ENCODE measurements at regions not wholly inside any gene's neighbourhood (a gene's known extent, or its start where the extent isn't known, plus 50 kb on each side); places are given as distances from the start of the nearest gene placed in this dataset.
"Not testable (repeated sequence)": the region's sequence is repeated elsewhere in the genome, so short reads cannot be mapped to it uniquely, and the experiment has no call there.

DNA sequence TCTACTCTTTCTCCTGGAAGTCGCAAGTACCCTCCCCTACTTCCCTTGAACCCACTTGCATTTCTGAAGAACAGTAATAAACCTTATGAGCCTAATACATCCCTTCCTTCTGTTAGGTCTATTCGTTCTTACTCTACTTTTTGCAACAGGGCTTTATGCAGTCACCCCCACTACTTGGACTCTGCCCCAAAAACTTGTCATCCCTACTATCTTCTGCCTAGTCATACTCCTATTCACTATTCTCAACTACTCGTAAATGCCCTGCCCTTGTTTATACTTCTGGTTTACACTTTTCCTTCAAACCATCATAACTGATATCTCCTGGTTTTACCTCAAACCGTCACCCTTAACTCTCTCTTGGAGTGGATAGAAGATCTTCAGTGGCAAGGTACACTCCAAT lies 55.2 kb upstream of the SLIT2 start:
- DNase-seq = no peak

DNA sequence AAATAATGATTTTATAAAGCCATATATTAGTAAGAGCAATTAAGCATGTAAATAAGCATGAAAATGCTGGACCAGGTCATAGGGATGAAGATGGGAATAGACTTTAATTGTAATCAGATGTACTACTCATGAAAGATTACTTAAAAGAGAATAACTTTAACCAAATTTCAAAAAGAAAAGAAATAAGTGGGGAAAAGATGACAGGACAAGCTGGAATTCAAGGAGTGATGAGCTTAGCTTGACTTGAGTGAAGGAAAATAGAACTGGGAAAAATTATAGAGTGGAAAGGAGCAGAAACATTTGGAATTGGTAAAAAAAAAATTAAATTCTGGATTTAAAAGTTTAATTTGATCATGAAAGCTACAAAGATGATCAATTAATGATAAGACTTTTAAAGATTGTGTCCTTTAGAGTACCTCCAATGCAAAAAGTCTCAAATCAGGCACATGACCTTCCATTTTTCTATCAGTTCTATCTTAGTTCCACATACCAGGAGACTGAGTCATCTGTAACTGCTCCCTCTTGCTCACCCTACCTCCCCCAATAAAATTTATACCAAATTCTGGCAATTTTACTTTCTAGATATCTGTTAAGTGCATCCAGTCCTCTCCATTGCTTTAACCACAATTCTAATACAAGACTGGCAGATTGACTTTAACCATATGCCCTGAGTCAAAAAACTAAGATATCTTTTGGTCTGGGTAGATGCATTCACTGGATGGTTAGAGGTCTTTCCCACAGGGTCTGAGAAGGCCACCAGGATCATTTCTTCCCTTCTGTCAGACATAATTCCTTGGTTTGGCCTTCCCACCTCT lies 56.4 kb upstream of the SLIT2 start:
- no peak for DNase-seq

DNA sequence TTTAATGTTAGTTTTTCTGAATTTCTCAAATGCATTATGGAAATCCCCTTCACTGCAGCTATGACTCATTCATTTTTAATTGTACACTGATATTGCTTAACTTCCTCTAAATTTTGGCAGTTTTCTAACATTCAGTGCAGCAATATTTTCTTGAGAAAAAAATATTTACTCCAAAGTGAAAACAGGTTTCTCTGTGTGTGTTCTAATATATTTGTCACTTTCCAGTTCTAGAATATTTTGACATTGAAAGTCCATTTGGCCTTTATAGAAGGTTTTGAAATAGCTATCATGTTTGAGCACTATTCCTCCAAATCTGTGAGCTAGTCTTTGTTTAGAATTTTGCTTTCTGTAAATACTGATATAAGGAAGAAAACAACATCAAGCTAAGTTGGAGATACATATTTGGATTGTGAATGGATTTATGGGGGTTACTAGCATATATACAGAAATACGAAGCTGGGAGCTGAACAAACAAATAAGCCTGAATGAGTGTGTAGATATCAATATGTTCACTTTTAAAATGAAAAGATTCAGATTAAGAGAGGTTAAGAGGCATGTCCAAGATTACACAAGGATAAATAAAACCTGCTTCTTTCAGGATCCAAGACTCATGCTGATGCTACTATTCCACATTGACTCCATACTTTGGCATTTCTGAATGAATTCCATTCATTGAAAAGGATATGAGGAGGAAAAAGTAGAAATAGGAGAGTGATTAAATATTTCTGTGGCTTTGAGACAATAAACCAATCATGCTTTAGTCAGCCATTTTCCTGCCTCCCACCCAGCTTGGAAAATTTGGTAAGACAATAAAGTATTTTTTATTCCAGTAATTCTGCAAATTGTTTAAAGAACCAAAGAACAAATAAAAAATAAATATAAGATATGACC lies 57.3 kb upstream of the SLIT2 start:
- DNase-seq = no peak

DNA sequence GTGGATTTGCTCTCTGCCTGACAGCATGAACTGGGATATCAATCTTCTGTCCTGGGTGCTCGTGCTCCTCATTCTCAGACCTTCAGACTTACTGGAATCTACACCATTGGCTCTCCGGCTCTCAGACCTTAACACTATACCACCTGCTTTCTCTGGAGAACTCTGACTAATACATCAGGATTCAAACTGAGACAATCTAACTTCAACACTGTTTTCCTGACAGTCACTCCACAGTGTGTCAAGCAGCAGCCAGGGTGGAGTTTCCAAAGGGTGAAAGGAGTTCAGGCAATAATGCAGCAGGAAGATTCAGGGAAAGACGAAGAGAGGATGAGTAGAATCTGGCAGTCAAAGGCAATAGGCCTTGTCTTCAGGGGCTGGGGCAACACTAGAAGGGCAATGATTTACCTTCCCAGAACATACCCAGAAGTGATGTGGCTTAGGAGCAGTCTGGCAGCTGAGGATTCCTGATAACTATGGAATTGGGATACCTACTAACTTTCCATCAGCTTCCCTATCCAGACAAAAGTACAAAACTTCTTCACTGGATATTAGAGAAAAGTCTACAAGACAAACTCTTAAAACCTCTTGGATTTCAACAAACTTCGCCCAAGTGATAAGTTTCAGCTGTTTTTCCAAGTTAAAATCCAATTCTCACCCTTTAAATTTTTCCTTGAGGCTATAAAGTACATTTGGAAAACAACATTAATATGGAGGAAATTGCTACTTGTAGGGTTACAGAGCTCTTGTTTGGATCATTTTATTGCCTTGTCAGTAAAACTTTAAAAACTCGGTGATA lies 58.4 kb upstream of the SLIT2 start:
- DNase-seq = no peak

DNA sequence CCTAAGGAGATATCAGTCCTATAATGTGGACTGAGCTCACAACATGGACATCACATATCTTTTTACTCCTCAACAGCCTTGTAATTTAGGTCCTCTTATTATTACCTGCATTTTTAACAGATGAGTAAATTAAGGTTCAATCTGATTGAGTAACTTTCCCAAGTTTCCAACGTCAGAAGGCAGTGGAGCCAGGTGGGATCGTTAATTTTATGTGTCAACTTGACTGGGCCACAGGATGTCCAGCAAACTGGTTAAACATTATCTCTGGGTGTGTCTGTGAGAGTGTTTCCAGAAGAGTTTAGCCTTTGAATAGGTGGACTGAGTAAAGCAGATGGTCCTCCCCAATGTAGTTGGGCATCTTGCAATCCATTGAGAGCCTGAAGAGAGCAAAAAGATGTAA lies 59.0 kb upstream of the SLIT2 start:
- no peak for DNase-seq

DNA sequence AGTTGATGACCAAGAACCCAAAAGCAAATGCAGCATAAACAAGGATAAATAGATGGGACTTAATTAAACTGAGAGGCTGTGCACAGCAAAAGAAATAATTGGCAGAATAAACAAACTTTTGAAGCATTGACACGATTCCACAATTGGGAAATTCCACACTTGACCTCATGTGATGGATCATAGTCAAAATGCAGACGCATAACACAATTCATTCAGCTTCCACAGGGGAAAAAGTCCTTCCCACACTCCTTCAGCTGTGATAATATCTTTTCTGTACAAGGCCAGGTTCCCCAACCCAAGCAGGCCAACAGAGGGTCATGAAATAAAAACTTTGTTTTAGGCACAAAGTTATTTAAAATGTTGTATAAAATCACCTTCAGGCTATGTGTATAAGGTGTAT lies 66.6 kb upstream of the SLIT2 start:
- no peak for DNase-seq

DNA sequence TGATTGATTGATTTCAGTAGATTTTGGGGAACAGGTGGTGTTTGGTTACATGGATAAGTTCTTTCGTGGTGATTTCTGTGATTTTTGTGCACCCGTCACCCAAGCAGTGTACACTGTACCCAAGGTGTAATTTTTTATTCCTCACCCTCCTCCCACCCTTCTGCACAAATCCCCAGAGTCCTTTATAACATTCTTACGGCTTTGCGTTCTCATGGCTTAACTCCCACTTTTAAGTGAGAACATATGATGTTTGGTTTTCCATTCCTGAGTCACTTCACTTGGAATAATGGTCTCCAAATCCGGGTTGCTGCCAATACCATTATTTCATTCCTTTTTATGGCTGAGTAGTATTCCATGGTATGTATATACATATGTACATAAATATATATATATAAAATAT lies 68.6 kb upstream of the SLIT2 start:
- not testable (repeated sequence) for DNase-seq

DNA sequence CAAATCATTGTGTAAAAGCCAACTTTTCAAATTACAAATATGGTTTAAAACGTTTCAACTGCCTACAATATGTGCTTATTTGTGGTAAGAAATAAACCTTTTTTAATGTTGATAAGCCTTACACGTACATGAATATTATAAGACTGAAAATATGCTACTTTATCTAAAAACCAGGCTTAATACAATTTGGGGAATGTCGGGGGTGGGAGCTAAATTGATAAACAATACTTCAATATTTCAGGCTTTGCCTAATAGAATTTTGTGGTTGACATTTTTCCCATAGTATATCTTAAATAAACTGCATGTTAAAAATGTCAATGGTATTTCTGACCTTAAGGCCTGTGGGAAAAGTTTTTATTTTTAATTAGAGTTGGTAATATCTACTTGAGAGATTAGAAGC lies 69.8 kb upstream of the SLIT2 start:
- DNase-seq = no peak

DNA sequence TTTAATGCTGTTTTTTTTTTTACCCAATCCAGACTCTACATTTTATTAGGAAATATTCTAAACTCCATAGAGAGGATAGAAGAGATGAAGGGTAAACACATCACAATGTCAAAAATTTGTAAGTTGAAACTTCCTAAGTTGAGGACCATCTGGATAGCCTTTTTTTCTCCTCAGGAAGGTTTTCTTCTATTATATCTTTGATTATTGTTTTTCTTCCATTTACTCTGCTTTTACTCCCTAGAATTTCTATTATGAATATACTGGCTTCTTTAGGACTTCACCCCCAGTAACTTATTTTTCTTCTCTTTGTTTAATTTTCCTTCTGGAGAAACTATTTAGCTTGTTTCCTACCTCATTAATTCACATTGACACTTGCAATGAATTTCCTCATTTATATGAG lies 71.2 kb upstream of the SLIT2 start:
- DNase-seq = no peak

DNA sequence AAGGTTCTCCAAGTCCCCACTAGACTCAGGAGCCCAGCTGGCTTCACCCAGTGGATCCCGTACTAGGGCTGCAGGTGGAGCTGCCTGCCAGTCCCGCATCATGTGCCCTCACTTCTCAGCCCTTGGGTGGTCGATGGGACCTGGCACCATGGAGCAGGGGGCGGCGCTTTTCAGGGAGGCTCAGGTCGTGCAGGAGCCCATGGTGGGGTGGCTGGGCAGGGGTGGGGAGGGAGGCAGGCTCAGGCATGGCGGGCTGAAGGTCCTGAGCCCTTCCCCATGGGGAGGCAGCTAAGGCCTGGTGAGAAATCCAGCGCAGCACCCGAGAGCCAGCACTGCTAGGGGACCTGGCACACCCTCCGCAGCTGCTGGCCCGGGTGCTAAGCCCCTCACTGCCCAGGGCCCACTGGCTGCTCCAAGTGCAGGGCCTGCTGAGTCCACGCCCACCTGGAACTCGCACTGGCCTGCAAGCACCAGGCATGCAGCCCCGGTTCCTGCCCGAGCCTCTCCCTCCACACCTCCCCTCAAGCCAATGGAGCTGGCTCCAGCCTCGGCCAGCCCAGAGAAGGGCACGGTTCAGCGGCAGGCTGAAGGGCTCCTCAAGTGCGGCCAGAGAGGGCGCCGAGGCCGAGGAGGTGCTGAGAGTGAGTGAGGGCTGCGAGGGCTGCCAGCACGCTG lies 72.7 kb upstream of the SLIT2 start:
- DNase-seq = no peak

DNA sequence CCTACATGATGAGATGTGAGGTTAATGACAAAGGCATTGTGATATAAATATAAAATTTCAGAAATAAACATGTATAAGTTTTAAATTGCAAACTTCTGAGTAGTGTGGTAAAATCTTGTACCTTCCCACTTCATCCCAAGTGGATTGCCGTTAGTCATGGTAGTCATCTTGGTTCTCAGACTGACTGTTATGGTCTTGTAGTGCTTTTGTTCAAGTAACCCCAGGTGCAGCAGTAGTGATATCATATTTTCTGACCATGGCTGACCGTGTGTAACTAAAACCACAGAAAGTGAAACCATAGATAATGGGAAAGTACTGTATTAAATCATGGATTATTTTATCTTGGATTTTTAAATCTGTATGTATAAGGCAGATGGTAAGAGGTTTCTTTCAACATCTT lies 74.8 kb upstream of the SLIT2 start:
- DNase-seq = no peak

DNA sequence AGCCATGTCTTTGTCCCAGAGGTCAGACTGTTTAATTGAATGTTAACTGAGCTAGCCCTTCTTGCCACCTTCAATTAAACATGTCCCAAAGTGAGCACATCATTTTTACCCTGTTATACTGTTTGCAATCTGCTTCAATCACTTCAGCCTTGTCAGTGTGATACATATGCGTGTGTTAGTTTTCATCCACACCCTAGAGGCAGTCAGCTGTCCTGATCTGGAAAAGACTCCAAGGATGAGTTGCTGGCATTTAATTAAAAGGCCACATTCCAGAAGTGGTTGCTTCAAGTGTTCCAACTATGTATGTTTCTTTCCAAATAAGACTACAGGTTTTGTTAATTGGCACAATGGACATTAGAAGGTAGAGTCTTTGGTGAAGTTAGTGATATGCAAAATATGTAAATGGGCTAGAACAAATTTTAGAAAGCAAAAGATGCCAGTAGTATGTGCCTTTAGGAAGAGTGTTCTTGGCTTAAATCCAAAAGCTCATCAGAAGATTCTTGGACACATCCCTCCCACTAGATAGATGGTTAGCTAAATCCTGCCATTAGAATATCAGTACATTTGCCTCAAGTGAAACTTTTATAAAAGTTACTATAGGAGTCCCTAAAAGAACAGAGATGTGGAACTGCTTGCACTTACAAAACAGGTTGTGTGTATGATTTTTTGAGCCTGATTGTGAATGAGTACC lies 79.5 kb upstream of the SLIT2 start:
- DNase-seq = no peak

DNA sequence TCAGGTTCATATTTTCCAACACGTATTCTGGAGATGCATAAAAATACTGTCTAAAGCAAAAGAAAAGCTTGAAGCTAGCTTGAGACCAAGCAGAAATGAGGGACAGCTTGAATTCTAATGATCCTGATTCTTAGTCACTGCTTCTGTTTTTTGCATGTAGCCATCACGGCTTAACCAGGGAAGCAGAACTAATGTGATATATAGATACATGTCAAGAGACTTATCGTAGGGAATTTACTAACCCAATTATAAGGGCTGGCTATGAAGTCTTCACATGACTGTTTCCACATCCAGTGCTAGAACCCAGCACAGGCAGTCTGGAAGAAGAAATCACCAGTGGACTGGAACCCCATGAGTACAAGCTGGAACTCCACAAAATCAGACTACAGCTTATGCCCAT lies 85.2 kb upstream of the SLIT2 start:
- no peak for DNase-seq

DNA sequence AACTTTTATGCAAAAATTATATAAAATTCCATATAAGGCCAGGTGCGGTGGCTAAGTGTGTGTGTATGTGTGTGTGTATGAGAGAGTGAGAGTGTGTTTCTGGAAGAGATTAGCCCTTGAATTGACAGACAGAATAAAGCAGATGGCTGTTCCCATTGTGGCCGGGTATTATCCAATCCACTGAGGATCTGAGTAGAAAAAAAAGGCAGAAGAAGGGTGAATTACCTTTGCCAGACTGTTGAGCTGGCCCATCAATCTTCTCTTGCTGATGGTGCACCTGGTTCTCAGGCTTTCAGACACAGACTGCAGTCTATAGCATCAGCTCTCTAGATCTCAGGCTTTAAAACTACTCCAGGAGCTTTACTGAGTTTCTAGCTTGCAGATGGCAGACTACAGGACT lies 92.2 kb upstream of the SLIT2 start:
- no peak for DNase-seq

DNA sequence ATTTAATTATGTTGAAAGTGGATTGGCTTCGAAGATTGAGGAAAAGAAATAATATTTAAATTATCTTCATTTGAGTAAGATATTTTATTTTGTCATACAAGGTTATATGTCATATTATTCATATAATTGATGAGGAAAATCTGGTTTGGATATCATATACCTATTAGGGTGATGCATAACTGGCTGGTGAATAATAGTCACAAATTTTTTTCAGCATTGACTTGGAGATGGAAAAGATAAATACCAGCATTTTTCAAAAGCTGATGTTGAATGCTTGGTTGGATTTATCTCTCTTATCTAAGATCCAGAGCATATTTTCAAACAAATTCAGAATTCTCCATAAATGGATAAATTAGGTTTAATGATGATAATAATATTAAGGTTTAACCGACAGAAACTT lies 93.5 kb upstream of the SLIT2 start:
- no peak for DNase-seq

DNA sequence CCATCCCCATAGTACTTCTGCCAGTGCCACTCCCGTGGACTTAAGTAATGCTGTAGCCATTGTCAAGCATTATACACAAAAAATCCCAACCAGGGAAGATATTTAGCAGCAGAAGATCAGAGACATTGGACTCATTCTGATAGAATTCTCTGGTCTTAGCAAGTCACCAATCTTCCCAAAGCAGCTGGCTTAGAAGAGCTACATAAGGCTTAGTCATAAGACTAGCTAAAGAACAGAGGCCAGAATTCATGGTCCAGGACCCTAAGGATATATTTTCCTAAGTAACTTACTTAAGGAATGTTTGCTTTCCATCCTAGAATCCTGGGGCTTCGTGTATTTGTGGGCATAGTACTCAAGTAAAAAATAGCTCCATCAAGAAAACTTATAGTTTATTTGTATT lies 100.3 kb upstream of the SLIT2 start:
- DNase-seq = no peak

DNA sequence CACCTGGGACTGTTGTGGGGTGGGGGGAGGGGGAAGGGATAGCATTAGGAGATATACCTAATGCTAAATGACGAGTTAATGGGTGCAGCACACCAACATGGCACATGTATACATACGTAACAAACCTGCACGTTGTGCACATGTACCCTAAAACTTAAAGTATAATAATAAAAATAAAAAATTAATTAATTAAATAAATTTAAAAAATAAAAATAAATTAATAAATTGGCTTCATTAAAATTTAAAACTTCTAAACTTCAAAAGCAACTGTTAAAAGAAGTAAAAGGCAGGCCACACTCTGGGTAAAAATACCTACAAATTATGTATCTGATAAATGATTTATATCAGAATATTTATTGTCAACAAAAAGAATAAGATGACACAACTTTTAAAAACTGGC lies 102.6 kb upstream of the SLIT2 start:
- not testable (repeated sequence) for DNase-seq

DNA sequence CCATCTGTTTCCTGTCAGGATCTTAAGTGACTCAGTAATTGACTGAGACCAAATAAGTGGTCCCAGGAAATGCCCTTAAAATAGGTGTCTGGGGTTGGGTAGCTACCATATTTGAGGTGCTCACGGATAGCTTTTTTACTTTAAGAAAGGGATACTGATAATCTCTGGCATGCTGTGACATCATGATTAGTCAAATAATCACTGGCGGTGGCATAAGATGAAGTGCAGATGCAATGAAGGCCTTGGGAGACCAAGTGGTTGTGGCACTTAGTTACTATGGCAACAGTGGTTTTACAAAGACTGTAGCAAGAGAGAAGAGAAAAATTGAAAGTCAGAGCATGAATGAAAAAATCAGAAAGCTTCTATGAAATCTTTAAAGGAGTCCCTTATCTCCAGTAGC lies 114.5 kb upstream of the SLIT2 start:
- DNase-seq = no peak

DNA sequence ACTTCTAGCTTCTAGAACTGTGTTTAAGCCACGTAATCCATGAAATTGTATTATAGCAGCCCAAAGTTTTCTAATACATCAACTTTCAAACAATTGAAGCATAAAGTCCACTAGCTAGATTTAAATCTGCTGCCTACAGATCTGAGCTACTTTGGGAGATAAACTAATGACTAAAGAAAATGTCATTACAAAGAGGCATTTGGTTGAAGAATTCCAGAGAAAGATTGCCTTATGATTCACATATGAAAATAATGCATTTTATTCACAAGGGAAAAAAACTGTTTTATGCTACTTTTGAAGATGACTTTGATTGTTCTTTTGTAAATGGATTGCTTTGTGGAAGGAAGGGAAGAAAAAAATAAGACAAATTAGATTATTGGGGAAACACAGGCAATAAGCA lies 124.1 kb upstream of the SLIT2 start:
- DNase-seq = no peak

DNA sequence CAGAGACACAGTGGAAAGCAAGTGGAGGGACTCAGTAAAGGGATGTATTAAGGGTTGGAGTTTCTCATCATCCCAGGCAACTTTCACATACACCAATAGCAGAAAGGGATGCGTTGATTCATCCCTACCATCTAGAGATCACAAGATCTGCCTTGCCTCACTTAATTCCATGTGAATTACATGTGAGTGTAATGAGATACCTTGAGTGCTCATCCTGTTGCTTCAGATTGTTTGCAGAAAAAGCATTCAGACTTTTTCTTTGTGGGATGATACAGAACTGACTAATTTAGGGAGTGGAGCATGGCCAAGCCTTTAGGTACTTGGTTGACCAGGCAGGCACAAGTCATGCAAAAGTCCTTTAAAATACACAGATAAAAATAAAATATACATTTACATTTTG lies 124.8 kb upstream of the SLIT2 start:
- no peak for DNase-seq

DNA sequence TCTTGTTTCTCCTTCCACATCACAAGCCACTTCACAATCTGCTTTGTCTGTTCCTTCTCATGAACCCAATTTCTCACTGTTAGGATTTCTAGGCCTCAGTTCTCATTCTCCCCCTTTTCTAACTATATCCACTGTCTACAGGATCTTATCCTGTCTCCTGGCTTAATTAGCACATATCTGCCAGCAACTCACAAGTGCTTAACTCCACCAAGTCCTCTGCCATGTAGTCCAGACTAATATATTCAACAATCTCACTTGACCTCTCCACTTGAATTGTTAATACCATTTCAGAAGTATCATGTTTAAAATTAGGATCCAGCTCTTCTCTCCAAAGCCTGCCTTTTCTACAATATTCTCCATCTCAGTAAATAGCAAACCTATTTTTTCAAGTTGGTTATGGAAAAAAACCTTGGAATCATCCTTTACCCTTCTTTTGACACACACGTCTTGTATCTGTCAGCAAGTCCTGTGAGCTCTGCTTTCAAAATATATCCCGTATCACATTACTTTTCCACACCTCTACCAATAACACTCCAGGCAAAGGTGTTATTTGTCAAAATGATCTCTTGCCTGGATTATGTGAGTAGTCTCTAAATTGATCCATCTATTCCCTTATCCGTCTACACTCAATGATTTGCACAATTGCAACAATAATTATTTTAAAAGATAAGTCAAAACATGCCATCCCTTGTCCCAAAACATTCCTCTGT lies 127.2 kb upstream of the SLIT2 start:
- no peak for DNase-seq
